MCF 10A (cell line): ENCODE measurements at regions not wholly inside any gene's neighbourhood (a gene's known extent, or its start where the extent isn't known, plus 50 kb on each side); places are given as distances from the start of the nearest gene placed in this dataset.
A peak's percentile ranks its signal among the peaks of the same experiment; 100 is the strongest.

ENCODE experiments used
- BruUV-seq: library from RNA; stranded (reverse); fragments of 400-500 nt; replicated peaks from 2 replicates; lab custom pipeline; 2021; lab: Mats Ljungman, UMichigan
- CTCF ChIA-PET: fragments of 300-600 bp; sonication (Branson Sonifier 250); formaldehyde crosslinking; extraction: SDS; loops from one replicate; lab custom pipeline; 2021; ENCODE audit warnings: antibody characterized with exemption, inconsistent platforms; lab: Yijun Ruan, JAX
- POLR2A ChIA-PET: fragments of 300-600, 350-650 bp; sonication (Branson Sonifier 250); formaldehyde crosslinking; extraction: SDS; loops from one replicate; lab custom pipeline; 2020; ENCODE audit warnings: antibody characterized with exemption, inconsistent platforms; lab: Yijun Ruan, JAX
- DNase-seq: peaks from one replicate; pipeline ENCODE4 v3.0.0-alpha.2; 2018; ENCODE audit not compliant: unreplicated experiment
- H3K27ac Mint-ChIP-seq: one replicate; pipeline ENCODE4 v1.8.0; 2022; ENCODE audit warnings: mild to moderate bottlenecking, low read depth, mixed read lengths; ENCODE audit not compliant: unreplicated experiment
- H3K27me3 Mint-ChIP-seq: one replicate; pipeline ENCODE4 v1.8.0; 2022; ENCODE audit warnings: mixed read lengths; ENCODE audit not compliant: insufficient read depth, unreplicated experiment
- H3K36me3 Mint-ChIP-seq: one replicate; pipeline ENCODE4 v1.8.0; 2022; ENCODE audit warnings: mild to moderate bottlenecking, moderate library complexity, mixed read lengths; ENCODE audit not compliant: insufficient read depth, unreplicated experiment
- H3K4me1 Mint-ChIP-seq: one replicate; pipeline ENCODE4 v1.8.0; 2022; ENCODE audit warnings: mixed read lengths; ENCODE audit not compliant: insufficient read depth, unreplicated experiment
- H3K4me3 Mint-ChIP-seq: one replicate; pipeline ENCODE4 v1.8.0; 2022; ENCODE audit warnings: mild to moderate bottlenecking, moderate library complexity, mixed read lengths; ENCODE audit not compliant: unreplicated experiment
- H3K9me3 Mint-ChIP-seq: one replicate; pipeline ENCODE4 v1.8.0; 2022; ENCODE audit warnings: mixed read lengths; ENCODE audit not compliant: unreplicated experiment
- intact Hi-C: fragments of 100-400 bp; cut with micrococcal nuclease; formaldehyde crosslinking; loops from 2 replicates; pipeline ENCODE4 v1.14.1; 2022
- TF ChIP-seq, protein P1 (sequence below): fragments of 200-600 bp; IDR thresholded peaks from one replicate; pipeline ENCODE4 v1.8.0; 2022; ENCODE audit warnings: antibody characterized with exemption, mild to moderate bottlenecking; ENCODE audit not compliant: unreplicated experiment

DNA sequence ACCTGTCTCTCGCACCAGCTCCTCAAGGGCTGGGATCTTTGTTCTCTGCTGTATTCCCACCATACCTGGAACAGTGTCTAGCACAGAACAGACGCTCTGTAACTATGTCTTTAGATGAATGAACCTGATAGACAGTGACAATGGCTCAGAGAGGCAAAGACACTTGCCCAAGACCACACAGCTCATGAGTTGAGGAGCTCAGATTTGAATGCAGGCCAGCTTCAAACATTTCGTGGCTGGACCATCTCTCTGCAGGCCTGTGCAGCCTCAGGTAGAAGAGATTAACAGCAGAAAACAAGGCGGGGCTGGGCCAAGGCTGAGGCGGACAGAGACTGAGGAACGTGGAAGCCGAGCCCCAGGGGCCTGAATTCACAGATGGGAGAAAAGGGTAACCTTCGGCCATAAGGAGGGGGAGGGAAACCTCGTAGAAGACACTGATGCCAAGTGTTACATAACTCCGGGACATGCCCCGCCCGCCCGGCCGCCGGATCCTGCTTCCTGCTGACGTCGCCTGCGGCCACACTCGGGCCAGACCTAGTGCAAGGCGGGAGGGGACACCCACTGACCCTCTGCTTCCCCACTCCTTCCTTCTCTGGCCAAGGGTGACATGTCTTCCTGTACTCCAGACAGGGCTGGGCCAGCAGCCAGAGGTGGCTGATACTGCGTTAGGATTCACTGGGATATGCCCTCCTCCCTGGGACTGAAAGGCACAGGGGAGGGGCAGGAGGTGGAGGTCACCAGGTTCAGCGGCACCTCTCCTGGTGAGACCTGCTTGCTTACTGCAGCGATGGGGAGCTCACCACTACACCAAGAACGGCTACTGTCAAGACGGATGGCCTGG is 86.8 kb downstream of the RFLNA start:
- POLR2A ChIA-PET: interaction anchor here (0.6 to 0.9 kb wide), 3 partner anchors 9 to 13 kb away, joined by 3 to 5 read pairs (median 4); no protein-coding TSS in a partner anchor
- no TSS peak for BruUV-seq
- H3K9me3 Mint-ChIP-seq: no peaks in the 10 kb centered on the region
- H3K4me1 Mint-ChIP-seq: peaks cover 26% of the 10 kb centered on the region
- no peaks in the 10 kb centered on the region for H3K27me3 Mint-ChIP-seq
- peak overlapping the region; percentile 40 for H3K27ac Mint-ChIP-seq
- no peak overlapping the region for H3K4me3 Mint-ChIP-seq
- CTCF ChIA-PET: interaction anchor here (0.5 to 2.2 kb wide), 7 partner anchors 12 to 385 kb away, joined by 3 to 9 read pairs (median 3); no protein-coding TSS in a partner anchor
- intact Hi-C loops: loop anchor here (10.0 kb wide), 3 partner anchors 133 to 383 kb away; no protein-coding TSS in a partner anchor
- TF ChIP-seq, protein P1, sequence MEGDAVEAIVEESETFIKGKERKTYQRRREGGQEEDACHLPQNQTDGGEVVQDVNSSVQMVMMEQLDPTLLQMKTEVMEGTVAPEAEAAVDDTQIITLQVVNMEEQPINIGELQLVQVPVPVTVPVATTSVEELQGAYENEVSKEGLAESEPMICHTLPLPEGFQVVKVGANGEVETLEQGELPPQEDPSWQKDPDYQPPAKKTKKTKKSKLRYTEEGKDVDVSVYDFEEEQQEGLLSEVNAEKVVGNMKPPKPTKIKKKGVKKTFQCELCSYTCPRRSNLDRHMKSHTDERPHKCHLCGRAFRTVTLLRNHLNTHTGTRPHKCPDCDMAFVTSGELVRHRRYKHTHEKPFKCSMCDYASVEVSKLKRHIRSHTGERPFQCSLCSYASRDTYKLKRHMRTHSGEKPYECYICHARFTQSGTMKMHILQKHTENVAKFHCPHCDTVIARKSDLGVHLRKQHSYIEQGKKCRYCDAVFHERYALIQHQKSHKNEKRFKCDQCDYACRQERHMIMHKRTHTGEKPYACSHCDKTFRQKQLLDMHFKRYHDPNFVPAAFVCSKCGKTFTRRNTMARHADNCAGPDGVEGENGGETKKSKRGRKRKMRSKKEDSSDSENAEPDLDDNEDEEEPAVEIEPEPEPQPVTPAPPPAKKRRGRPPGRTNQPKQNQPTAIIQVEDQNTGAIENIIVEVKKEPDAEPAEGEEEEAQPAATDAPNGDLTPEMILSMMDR: no peak
- DNase-seq: peak; percentile 89
- peaks cover 68% of the 10 kb centered on the region for H3K36me3 Mint-ChIP-seq

DNA sequence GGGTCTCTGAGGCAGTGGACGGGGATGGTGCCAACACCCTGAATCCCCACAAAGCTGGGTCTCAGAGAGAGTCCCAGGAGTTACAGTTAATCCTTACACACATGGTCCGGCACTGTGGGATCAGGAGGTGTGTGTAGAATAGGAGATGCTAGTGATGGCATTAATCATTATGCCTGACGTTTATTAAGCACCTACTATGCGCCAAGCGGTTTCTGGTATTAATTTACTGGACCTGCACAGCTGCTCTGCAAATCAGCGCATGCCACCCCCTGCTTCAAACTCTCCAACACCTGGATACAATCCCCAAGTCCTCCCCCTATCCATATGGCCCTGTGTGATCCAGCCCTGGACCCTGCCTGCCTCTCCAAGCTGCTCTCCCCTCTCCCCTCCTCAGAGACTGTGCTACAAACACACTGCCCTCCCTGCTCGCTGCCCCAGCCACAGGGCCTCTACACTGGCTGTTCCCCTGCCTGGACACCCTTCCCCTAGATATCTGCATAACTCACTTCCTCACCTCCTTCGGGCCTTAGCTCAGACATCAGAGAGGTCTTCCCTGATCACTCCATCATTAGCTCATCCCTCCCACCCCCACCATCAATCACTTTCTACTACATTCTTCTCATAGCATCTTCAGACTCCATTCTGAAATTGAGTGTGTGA is 86.0 kb downstream of the RFLNA start:
- H3K27ac Mint-ChIP-seq: peak overlapping the region; percentile 40
- no peaks in the 10 kb centered on the region for H3K9me3 Mint-ChIP-seq
- peaks cover 23% of the 10 kb centered on the region for H3K4me1 Mint-ChIP-seq
- TF ChIP-seq, protein P1: no peak
- H3K27me3 Mint-ChIP-seq: no peaks in the 10 kb centered on the region
- intact Hi-C loops: loop anchor here (10.0 kb wide), 3 partner anchors 134 to 384 kb away; no protein-coding TSS in a partner anchor
- DNase-seq: no peak
- no TSS peak for BruUV-seq
- ChIA-PET POLR2A (interaction anchor here (0.7 to 0.9 kb wide), 2 partner anchors 10 to 14 kb away, joined by 3 to 5 read pairs; no protein-coding TSS in a partner anchor), CTCF (interaction anchor here (0.6 to 2.2 kb wide), 5 partner anchors 11 to 386 kb away, joined by 3 to 9 read pairs (median 3); no protein-coding TSS in a partner anchor)
- no peak overlapping the region for H3K4me3 Mint-ChIP-seq
- H3K36me3 Mint-ChIP-seq: peaks cover 64% of the 10 kb centered on the region

DNA sequence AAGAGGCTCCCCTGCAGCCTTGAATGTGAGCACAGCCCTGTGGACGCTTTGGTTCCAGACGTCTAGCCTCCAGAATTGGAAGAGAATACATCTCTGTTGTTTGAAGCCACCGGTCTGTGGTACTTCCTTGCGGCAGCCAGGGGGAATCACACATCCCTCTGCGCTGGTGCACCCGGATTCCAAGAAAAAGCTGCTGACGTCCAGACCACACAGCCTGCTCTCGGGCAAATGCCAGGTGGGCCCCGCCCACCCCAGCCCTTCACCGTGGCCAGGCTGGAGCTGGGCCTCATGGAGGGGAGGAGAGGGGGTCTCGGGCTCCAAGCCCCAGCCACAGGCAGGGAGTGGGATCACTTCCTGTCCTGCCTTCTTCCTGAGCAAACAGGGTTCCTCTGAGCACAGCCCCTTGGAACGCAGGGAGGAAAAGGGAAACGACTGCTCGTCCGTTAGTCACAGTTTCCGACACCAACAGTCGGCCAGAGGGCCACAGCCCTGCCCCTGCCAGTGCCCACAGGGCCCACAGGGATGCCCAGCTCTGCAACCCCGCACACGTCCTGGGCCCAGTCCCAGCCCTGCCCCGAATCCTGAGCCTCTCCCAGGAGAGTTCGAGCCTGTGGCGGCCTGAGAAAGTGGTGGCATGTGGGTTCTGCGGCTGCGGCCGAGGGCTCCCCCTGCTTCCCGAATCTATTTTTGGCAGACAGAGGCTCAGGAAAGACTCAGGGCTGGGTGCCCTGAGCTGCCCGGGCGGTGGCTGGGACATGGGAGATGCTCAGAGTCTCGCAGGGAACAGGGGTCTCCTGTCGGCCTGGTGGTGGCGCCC is 85.3 kb downstream of the RFLNA start:
- intact Hi-C loops: loop anchor here (10.0 kb wide), 3 partner anchors 135 to 385 kb away; no protein-coding TSS in a partner anchor
- DNase-seq: peak; percentile 75
- Mint-ChIP-seq H3K27ac (no peak overlapping the region), H3K9me3 (no peaks in the 10 kb centered on the region), H3K4me3 (no peak overlapping the region), H3K27me3 (no peaks in the 10 kb centered on the region), H3K36me3 (peaks cover 64% of the 10 kb centered on the region), H3K4me1 (peaks cover 15% of the 10 kb centered on the region)
- BruUV-seq: no TSS peak
- TF ChIP-seq, protein P1: no peak
- ChIA-PET POLR2A (no interaction called here), CTCF (interaction anchor here (1.0 to 2.2 kb wide), 2 partner anchors 14 to 387 kb away, joined by 3 to 9 read pairs; no protein-coding TSS in a partner anchor)
